GM19043 (cell line): ENCODE measurements at regions not wholly inside any gene's neighbourhood (a gene's known extent, or its start where the extent isn't known, plus 50 kb on each side); places are given as distances from the start of the nearest gene placed in this dataset.
"Not testable (repeated sequence)": the region's sequence is repeated elsewhere in the genome, so short reads cannot be mapped to it uniquely, and the experiment has no call there.

Experiments used
- ATAC-seq: cut with Tn5 transposase; IDR thresholded peaks from one replicate; pipeline ENCODE4 v1.9.1; 2021; ENCODE audit warnings: low read depth; ENCODE audit not compliant: unreplicated experiment

DNA sequence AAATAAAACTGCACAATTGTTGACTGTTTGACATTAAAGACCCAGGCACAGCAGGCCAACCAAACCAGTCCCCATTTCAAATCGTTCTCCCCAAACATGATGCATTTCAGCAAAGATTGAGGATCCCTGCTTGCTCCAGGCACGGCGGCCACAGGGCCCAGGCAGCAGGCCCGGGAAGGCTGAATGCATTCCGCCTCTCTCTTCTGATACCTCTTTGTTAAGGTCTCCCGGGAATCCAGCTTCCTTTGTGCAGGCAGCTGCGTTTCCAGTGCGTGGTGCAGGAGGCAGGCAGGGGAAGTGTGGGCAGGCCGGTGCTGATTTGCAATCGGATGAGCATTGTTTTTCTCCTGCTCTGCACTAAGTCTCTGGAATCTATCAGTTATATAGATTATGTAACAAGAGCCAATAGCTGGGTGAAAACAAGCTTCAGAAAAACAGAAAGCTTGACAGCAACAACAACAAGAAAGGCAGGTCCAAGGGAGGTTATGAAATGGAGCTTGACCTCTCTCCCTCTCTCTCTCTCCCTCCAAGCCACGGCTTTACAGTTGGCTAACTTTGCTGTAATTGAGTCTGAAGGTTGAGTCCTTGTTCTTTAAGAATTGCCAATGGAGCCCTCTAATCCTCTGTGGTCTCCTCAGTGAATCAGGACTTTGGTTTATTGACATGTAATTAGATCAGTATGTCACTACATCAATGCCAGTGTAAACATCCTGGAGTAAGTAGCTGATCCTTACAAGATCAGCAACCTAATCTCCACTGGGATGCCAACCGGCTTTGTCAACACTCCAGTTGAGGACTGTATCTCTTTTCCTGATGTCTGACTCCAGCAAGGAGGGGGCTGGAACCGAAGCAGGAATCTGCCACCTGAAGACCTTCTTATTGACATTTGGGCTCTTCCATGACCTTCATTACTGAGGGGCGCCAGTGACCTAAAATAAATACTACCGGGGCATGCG is 338.0 kb downstream of the TEX29 start:
- no peak for ATAC-seq

DNA sequence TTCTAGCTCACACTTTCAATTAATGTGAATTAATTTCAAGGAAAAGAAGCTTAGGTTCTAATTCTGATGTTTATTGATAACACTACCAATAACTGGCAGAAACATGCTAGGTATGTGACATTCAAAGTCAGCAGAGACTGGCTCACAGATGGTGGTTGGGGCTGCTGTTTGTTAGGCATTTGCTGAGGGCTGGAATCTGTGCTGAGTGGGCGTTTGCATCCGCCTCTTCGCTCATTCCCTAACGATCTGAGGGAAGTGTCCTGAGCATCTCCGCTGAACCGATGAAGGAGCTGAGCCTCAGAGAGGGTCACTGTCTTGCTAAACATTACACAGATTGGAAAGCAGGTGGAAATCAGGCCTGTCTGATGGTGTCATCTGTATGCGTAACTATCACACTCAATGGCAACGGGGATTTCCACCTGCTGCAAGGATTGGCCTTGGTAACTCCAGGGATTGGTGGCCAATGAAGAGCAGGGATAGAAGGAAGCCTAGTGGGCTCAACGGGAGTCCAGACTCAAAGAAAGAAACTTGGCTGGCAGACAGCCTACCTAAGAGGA is 338.9 kb downstream of the TEX29 start:
- no peak for ATAC-seq

DNA sequence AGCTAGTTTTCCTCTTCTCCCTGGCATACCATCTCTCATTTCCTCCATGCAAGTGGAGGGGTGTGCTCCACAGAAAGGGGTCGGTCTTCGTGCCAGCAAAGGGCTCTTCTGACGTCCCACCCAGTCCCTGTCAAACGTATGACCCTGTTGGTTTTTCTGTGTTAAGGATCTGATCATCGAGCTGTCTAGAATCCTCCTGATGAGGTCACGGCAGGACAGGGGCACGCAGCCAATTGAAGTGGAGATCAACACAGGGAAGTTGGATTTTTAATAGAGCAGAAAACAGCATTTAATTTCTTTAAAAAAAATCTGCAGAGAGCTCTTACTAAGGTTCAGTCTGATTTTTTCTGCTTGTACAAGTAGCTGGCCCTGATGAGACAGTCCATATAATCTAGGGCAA is 339.4 kb downstream of the TEX29 start:
- ATAC-seq: no peak

DNA sequence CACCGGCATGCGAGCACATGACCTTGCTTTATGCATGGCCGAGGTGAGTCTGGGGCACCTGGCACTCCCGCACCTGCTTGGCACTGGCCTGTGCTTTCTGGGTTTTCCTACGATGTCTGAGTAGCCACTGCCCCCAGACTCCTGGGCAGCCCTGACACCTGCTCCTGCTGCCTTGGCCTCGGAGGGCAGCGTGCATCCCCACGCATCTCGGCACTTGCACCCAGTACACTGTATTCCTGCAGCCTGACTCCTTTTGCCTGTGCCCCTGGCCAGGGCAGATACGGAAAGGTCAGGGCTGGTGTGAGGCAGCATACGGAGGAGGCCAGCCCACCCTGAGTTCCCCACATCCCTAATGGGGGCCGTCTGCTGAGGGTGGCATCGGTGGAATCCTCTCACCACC is 340.6 kb downstream of the TEX29 start:
- no peak for ATAC-seq

DNA sequence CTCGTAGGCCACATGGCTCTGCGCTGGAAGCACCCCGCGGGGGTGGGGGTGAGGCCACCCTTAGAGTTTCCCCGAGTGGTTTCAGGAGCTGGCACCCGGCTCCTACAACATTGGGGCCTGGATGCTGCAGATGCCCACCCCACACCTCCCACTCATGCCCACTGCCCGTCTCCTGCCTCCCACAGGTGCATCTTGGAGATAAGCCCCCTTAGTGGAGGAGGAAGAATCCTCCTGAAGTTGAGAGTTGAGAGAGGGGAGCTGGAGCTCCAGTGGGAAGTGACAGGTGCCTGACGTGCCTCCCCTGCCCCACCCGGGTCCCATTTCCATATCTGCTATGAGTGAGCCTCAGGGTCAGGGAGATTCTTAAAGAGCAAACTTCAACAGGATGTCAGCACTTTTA is 341.3 kb downstream of the TEX29 start:
- no peak for ATAC-seq

DNA sequence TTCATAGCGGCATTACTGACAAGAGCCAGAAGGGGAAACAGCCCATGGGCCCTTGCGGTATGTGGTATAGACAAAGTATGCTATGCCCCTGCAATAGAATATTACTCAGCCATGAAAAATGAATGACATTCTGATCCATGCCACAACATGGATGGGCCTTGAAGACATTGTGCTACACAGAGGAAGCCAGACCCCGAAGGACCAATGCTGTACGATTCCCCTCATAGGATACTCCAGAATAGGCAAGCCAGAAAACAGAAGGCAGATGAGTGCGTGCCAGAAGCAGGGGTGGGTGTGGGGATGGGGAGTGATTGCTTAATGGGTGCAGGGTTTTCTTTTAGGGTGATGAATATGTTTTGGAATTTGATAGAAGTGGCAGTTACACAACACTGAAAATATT is 342.0 kb downstream of the TEX29 start:
- ATAC-seq: no peak

DNA sequence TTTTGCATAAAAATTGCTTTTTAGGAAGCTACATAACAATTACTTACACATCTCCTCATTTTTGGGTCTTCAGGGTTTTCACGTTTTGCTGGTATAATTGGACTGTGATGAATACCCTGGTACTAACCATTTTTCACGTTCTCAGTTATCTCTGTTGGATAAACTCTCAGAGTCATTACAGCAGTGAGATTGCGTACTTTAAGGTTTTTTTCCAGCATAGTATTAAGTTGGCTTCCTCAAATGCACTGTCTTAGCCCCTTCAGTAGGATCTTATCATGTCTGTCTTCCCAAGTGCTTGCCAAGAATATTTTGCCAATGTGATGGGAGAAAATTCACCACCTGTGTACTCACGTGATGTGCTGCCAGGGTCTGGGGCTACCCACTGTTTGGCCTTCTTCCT is 342.5 kb downstream of the TEX29 start:
- no peak for ATAC-seq

DNA sequence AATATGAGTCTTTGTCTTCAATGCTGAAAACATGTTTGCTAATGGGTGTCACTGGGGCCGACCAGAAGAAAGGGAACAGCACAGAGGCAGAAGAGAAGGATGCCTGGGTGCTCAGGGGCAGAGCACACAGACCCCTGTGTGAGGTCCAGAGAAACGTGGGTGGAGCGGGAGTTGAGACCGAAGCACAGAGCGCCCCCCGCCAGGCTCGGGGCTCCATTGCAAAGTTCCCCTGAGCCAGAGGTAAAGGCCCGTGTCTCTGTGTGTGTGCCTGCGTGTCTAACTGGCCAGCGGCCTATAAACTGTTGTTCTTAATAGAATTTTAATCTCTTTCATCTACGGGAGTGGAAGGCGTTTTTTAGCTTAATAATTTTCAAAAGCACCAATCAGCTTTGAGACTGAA is 343.1 kb downstream of the TEX29 start:
- ATAC-seq: no peak

DNA sequence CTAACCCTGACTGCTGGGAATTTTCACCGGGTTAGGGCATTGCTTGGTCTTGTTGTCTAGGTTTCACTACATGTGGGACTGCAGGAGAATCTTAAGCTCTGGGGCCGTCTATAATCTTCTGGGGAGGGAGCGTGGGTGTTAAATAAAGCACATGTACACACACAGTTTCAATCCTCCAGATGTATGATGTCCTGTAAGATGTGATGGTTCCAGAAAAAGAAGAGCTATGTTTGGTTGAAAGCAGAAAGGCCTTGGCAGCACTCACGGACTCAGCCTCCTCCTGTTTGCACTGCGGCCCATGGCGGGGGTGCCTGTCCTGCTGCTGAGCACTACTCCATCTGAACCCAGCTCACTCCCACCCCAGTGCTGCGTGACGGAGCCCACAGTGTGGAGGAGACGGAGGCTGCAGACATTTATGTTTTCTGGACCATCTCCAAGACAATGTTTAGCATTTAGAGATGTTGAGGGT is 343.5 kb downstream of the TEX29 start:
- ATAC-seq: no peak

DNA sequence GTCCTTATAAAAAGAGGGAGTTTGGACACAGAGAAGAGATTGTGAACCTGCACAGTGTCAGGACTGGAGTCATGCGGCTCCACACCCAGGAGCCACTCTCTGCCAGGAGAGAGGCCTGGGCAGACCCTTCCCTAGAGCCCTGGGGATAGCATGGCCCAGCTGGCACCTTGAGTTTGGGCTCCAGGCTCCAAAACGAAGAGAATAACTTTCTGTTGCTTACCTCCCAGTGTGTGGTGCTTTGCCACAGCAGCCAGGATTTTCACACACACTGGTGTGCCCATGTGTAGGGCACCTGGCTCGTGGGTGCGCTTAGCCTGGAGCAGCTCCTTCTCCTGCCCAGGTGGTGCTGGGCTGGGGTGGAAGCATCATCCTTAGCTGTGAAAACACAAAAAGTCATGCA is 344.3 kb downstream of the TEX29 start:
- ATAC-seq: no peak

DNA sequence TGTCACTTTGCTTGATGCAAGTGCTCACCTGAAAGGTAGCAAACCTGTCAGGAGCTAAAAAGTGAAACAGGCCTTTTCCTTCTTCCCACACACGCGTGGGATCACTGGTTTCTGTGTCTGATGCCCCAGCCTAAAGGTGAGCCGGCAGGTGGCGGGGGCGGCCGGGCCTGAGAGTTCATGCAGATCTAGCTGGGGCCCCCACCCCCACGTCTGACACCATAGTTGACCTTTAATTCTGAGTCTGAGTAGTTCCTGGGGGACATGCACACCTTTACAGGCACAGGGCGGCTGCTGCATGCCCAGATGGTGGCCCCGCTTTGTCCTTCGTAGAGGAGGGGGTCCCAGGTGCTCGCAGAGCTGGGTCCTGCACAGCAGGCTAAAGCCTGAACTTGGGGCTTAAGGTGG is 345.3 kb downstream of the TEX29 start:
- no peak for ATAC-seq

DNA sequence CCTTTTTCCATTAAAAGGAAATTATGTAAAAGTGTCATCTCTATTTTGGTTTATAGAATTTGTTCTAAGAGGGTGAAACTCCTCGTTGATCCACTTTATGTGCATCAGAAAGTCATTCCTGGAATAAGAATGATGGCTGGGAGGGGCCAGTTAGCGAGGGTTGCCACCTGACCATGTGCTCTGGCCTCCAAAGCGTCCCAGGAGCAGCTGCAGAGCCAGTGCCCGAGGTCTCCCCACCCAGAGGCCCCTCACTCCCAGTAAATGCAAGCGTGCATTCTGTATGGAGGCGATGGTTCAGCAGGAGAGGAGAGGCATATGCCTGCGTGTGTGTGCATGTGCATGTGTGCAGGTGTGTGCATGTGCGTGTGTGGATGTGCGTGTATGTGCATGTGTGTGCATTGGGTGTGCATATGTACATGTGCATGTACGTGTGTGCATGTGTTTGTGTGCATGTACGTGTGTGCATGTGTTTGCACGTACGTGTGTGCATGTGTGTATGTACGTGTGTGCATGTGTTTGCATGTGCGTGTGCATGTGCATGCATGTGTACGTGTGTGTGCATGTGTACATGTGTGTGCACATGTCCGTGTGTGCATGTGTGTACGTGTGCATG is 345.8 kb downstream of the TEX29 start:
- no peak for ATAC-seq

DNA sequence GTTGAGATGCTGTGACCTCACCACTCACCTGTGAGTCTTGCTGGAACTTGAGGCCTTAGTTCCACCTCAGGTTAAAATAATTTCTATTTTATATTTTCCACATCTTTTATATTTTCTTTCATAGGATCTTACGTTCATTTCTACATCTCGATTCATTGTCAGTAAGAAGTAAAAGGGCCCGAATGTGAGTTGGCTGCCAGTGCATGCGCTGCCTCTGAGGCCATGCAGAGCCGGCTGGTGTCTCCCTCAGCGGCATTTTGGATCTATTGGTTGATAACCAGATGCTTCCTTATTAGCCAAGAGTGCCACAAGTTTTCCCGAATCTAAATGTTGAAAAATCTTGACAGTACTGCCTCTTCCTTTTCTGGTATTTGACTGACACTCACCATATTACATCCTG is 347.3 kb downstream of the TEX29 start:
- ATAC-seq: no peak

DNA sequence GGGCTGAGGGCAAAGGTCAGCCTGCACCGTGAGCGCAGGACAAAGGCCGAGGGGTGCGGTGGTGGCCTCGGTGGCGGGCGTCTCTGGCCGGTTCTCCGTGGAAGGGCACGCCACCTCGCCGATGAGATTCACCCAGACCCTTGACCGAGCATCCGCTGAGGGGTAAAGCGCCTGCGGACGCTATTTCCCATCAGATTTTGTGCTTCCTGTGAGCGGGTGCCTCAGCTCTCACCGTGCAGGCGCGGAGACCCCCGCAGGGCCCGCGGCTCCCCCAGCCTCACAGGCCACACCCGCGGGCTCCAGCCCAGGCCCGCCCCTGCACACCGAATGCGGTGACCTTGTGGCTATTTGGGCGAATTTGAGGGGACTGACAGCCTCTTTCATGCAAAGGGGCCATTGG is 348.0 kb downstream of the TEX29 start:
- no peak for ATAC-seq

DNA sequence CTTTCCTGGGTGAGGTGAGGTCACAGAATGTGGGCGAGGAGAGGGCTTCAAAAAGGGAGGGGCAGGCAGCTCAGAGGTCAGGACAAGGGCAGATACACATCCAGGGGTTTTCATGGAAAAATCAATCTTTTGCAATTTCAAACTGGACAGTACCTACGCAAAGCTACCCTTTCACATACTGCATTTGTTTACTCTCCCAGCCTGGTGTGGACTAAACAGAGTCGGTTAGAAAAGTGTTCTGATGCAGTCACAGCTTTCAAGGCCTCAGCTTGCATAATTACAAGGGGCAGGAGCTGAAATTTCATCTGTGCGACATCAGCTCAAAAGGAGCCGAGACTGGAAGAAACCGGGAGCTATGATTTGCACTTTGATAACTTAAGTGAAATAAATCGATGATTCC is 351.8 kb downstream of the TEX29 start:
- ATAC-seq: not testable (repeated sequence)

DNA sequence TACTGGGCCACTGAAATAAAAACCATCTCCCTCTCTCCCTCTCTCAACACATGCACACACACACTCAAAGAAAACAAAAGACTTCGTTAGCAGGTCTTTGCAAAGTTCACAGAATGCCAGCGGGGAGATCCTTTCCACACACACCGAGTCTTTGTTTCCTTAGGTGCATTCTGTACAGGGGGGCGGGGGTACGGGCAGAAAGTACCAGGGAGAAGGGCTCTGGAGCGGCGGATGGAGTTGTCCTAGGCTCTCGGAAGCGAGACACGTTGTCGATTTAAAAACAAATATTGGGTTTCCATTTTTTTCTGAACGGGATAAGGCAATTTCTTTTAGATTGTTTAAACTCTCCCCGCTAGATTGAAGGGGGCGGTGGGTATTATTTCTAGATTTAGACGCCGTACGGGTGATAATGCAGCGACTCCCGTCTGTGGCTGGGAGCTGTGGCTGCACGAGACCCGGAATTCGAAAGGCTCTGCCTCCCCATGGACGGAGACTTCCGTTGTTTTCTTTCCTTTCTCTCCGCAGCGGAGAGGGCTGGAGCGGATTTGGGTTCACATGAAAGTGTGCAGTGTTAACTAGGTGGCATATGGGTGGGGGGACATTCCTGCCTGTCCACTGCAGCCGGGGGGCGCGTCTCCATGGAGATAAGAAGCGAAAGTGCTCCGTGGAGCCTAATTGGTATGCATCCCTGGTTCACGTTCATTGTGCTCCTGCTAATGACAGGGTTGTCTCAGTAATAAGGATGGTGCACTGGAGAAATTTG is 357.9 kb downstream of the TEX29 start:
- ATAC-seq: not testable (repeated sequence)

DNA sequence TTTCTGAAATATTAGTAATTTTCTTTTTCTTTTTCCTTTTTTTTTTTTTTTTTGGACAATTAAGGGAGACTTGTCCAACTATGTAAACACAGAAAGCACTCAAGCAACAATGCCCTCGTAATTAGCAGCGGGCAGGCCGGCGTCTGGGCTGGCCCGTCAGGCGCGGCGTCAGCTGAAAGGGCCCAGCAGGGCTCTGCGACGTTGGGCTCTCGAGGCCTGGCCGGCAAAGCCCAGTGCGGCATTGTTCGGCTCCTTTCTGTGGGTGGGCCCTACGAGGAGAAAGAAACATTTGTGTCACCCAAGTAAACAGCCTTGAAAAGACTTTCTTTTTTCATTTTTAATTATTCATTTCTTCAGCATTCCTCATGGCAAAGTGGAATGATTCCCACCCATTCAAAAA is 359.2 kb downstream of the TEX29 start:
- ATAC-seq: not testable (repeated sequence)

DNA sequence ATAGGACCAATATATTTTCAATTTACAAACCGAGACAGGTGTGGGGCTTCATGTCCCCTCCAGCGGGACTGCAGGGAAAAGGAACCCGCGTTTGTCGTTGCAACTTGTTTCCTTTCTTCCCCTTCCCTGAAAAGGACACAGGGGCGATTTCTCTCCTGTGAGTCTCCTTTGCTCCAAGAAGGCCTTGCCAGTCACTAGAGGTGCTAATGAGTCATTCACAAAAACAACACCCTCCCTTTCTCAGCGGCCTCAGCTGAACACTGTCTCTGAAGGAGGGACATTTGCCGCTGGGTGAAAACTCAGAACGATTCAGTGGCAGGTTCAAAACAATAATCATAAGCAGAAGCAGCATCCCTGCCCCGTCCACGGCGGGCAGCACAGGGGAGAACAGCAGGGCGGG is 359.7 kb downstream of the TEX29 start:
- ATAC-seq: not testable (repeated sequence)

DNA sequence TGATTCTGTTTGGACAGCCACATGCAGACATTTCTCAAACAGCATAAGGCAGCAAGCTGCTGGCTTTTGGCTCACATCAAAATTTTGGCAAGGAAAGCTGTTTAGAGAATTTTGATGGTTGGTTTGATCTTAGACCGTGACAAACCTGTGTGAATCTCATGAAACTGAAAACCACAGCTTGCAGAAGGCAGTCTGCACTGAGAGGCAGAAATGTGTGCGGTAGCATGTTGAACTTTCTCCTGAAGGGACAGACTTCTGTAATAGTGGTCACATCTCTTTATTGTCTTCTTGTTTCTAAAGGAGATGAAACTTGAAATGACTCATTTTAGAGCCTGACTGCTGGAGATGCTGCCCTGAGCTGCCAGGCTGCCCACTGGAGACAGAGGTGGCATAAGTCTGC is 371.6 kb downstream of the TEX29 start:
- peak; percentile 64 for ATAC-seq

DNA sequence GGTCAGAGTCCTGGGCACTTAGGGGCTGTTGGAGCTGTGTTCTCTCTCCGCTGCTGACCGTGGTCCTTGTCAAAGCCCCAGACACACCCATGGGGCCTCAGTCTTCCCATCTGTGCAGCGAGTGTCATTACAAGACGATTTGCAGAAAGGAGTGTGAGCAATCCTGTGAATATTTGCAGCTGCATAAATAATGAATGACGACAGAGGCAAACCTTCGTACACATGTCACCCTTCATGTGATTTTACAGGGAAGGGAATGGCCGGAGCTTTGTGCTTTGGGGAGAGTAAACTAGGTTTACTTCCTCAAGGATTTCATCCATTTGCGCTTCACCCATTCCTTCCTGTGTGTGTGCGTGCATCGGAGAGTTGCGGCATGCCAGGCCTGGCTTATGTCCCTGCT is 370.8 kb upstream of the SOX1 start:
- not testable (repeated sequence) for ATAC-seq

DNA sequence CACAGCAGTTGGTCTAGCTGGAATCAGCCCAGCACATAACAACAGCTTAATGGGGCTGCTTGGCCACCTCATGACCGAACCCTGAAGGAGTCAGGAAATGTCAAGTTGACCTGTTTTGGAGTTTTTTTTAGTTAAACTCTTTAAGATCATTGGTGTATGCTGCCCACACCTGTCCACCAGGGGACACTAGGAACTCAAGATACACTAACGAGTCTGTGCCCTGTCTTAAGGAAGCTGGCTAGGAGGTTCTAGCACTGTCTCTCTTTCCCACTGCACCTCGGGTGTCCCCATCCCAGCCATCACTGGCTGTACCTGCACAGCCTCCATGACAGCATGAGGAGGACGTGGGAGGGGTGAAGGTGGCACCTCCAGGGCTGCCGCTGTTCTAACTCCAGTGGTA is 364.9 kb upstream of the SOX1 start:
- ATAC-seq: not testable (repeated sequence)
